ENCODE measurements at regions not wholly inside any gene's neighbourhood (a gene's known extent, or its start where the extent isn't known, plus 50 kb on each side); places are given as distances from the start of the nearest gene placed in this dataset.
"Not testable (repeated sequence)": the region's sequence is repeated elsewhere in the genome, so short reads cannot be mapped to it uniquely, and the experiment has no call there.

DNA sequence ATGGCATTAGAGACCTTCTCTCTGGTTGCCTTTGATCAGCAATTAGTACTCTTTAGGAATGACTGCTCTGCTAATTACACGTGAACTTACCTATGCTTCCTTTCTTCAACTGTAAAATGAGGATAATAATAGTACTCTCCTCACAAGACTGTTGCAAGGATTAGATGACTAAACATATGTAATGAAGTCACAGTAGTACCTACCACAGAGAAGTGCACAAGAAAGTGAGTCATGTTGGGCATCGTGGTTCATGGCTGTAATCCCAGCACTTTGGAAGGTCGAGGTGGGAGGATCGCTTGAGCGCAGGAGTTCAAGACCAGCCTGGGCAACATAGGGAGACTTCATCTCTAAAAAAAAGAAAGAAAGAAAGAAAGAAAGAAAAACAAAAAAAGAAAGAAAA lies 68.1 kb upstream of the AK4 start:
- TF ChIP-seq CTCF (IDR thresholded peaks at IDR 0.05): no peak
- DNase-seq (ENCODE audit: low spot score) (no peak), ATAC-seq (ENCODE audit: low FRiP score) (no peak)

DNA sequence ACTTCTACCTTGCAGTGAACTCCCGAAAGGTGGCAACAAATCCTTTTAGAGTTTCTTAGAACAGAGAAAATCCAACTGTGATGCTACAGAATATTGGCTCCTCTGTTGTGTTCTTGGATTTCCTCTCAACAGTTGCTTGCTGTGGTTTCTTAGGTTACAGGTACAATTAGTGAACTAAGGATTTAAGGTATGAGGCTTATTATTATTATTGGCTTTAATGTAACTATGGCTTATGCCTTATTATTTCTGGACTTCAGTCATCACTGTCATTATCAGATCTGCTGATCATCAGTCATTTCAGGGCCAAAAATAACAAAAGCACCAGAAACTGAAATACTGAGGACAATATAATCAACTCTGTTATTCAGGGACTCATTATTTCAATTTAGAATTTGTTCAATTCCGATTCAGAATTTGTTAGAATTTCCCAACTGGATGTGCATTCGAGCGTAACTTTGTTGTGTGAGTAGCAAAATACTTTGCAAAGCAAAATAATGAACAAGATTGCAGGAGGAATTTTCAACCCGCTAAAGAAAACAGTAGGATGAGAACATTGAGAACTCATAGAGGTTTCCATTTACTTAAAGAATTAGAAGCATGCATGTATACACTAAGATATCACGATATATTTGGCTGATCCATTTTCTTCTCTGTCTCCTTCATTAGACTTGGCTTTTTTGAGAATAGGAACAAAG lies 65.5 kb upstream of the AK4 start:
- ATAC-seq (ENCODE audit: low FRiP score) (no peak), DNase-seq (ENCODE audit: low spot score) (no peak)
- TF ChIP-seq CTCF (IDR thresholded peaks at IDR 0.05): no peak

DNA sequence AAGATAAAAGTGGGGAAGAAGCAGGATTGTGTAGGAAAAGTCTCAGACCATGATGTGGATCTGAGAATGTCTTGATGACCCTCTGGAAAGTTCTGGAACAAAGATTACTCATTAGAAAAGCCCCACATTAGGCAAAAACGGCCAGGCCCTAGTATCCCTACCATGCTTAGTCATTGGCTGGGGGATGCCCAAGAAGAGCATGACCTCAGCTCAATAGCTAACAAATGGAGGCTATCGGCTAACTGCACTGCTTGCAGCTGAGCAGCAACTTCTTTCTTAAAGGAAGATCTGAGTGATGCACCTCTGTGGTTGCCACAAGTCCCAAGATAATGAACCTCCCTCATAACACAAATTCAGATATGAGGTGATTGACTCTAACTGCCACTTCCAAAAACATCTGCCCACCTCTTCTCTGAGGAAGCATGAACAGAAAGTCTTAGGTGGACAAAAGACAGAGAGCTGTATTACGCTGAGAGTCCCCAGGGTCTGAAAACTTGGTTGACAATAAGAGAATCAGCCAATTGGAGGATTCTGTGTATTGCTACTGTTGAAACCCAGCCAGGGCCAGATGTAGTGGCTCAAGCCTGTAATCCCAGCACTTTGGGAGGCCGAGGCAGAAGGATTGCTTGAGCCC lies 64.6 kb upstream of the AK4 start:
- TF ChIP-seq CTCF (IDR thresholded peaks at IDR 0.05): no peak
- ATAC-seq (ENCODE audit: low FRiP score) (no peak), DNase-seq (ENCODE audit: low spot score) (no peak)

DNA sequence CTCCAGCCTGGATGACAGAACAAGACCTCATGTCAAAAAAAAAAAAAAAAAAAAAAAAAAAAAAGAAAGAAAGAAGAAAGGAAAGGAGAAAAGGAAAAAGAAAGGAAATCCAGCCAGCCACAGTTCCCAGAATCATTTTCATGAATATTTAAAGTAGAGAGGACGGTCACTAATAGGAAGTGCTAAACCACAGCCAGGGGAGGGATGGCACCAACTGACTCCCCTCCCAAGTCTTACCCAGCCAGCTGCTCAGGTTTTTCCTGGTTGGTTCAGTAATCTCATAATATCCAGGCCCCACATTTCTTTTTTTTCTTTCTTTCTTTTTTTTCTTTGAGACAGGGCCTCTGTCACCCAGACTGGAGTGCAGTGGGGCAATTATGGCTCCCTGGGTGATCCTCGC lies 63.9 kb upstream of the AK4 start:
- DNase-seq (ENCODE audit: low spot score): no peak
- no peak for TF ChIP-seq CTCF (IDR thresholded peaks at IDR 0.05)
- no peak for ATAC-seq (ENCODE audit: low FRiP score)

GRCh38 chr1:65087519-65087918 lies 60.5 kb upstream of the AK4 start:
- DNase-seq (ENCODE audit: low spot score); ATAC-seq (ENCODE audit: low FRiP score): not testable (repeated sequence)

GRCh38 chr1:65090406-65090805 lies 57.6 kb upstream of the AK4 start:
- no peak for TF ChIP-seq CTCF (IDR thresholded peaks at IDR 0.05)
- DNase-seq (ENCODE audit: low spot score): no peak
- no peak for ATAC-seq (ENCODE audit: low FRiP score)

- DNase-seq (ENCODE audit: low spot score) (no peak), ATAC-seq (ENCODE audit: low FRiP score) (no peak)
- TF ChIP-seq CTCF (IDR thresholded peaks at IDR 0.05): no peak
Observed at GRCh38 chr1:65092691-65093090, 55.3 kb upstream of the AK4 start.
